ENCODE measurements at regions not wholly inside any gene's neighbourhood (a gene's known extent, or its start where the extent isn't known, plus 50 kb on each side); places are given as distances from the start of the nearest gene placed in this dataset.

GRCh38 chr11:109986488-109986887 lies 106.7 kb upstream of the ZC3H12C start (continued):
- TF ChIP-seq EZH2 (IDR thresholded peaks at IDR 0.05; ENCODE audit: borderline replicate concordance, control insufficient read depth, low read depth, low read length) = no peak
- no peak for TF ChIP-seq ZNF207 (IDR thresholded peaks at IDR 0.05; ENCODE audit: borderline replicate concordance)
- TF ChIP-seq NRF1 (conservative IDR thresholded peaks at IDR 0.05; ENCODE audit: low read depth, low read length) = no peak

- ChIA-PET RAD21 (ENCODE audit: unreplicated experiment) (interaction anchor here (0.5 to 2.3 kb wide), 6 partner anchors 10 to 213 kb away, joined by 3 to 9 read pairs (median 3); no protein-coding TSS in a partner anchor), CTCF (interaction anchor here (1.0 to 1.8 kb wide), 6 partner anchors 17 to 100 kb away, joined by 3 to 6 read pairs (median 5); no protein-coding TSS in a partner anchor), SMC1A (ENCODE audit: uncharacterized antibody, unreplicated experiment) (interaction anchor here (0.6 to 3.8 kb wide), 18 partner anchors 8 to 209 kb away, joined by 3 to 23 read pairs (median 4); no protein-coding TSS in a partner anchor), POLR2A (interaction anchor here (0.9 to 2.0 kb wide), 3 partner anchors 10 to 31 kb away, joined by 3 to 6 read pairs (median 4); no protein-coding TSS in a partner anchor)
- Histone ChIP-seq H3K9ac (ENCODE audit: control insufficient read depth, insufficient read depth, low read length) (no peak overlapping the region), H2AFZ (ENCODE audit: control insufficient read depth, low read depth, low read length) (no peak overlapping the region), H3K36me3 (ENCODE audit: control insufficient read depth in 2 of 2, insufficient read depth in 2 of 2, low read length in 1 of 2) (no peaks in the 10 kb centered on the region), H3K4me3 (no peak overlapping the region), H4K20me1 (ENCODE audit: control insufficient read depth, insufficient read depth) (no peaks in the 10 kb centered on the region), H3K4me2 (ENCODE audit: control insufficient read depth, insufficient read depth) (no peak overlapping the region), H3K27me3 (replicated peaks in 1 of 2; ENCODE audit: control insufficient read depth in 2 of 2, insufficient read depth in 2 of 2, low read length in 1 of 2) (no peaks in the 10 kb centered on the region), H3K4me1 (ENCODE audit: control insufficient read depth, insufficient read depth, low read length) (no peaks in the 10 kb centered on the region), H3K9me3 (replicated peaks; ENCODE audit: control insufficient read depth, insufficient read depth, low read length) (no peaks in the 10 kb centered on the region; the same call in 2 of the 3 replicates), H3K27ac (ENCODE audit: control insufficient read depth, insufficient read depth) (no peak overlapping the region), H3K79me2 (ENCODE audit: control insufficient read depth, insufficient read depth, low read length) (no peaks in the 10 kb centered on the region)
- DNase-seq (ENCODE audit: low read depth, low spot score) (no peak), FAIRE-seq (no peak), ATAC-seq (no peak; the same call in 2 of the 3 replicates)
- BruUV-seq (replicated peaks) = no TSS peak
- TF ChIP-seq MLLT1 (IDR thresholded peaks at IDR 0.05) (no peak), RFX5 (IDR thresholded peaks at IDR 0.05; ENCODE audit: low read depth, low read length) (no peak), RAD21 (IDR thresholded peaks at IDR 0.05; ENCODE audit: insufficient read depth, low read depth, low read length) (no peak), GATAD2B (conservative IDR thresholded peaks at IDR 0.05; ENCODE audit: low read depth) (no peak), ASH2L (IDR thresholded peaks at IDR 0.05; ENCODE audit: borderline replicate concordance, low read depth) (no peak), CEBPZ (IDR thresholded peaks at IDR 0.05; ENCODE audit: low read depth, low read length) (no peak), NR2F1 (conservative IDR thresholded peaks at IDR 0.05) (no peak), BMI1 (IDR thresholded peaks at IDR 0.05; ENCODE audit: borderline replicate concordance) (no peak), CHD2 (IDR thresholded peaks at IDR 0.05; ENCODE audit: borderline replicate concordance, low read depth, low read length) (no peak), USF1 (IDR thresholded peaks at IDR 0.05; ENCODE audit: borderline replicate concordance, extremely low read length, insufficient read depth, low read depth, low read length) (no peak), NFYB (IDR thresholded peaks at IDR 0.05; ENCODE audit: insufficient read depth, low read depth, low read length) (no peak)
- in situ Hi-C loops (cut with MboI) (no loop called here), intact Hi-C loops (cut with micrococcal nuclease; ENCODE audit: unreplicated experiment) (no loop called here)
- WGBS (ENCODE audit: insufficient coverage, insufficient replicate concordance, low lambda C conversion rate, missing lambda C conversion rate) = 100% methylated on average over 1 of the region's 1 CpG
Observed at GRCh38 chr11:109991835-109992234, 101.4 kb upstream of the ZC3H12C start.
